Inflammatory macrophage (primary cell): ENCODE measurements at regions not wholly inside any gene's neighbourhood (a gene's known extent, or its start where the extent isn't known, plus 50 kb on each side); places are given as distances from the start of the nearest gene placed in this dataset.
"Not testable (repeated sequence)": the region's sequence is repeated elsewhere in the genome, so short reads cannot be mapped to it uniquely, and the experiment has no call there.

Experiments
- DNase-seq, 2 donors: peaks; one replicate each; pipeline ENCODE4 v3.0.0-alpha.2; 2020 to 2022

GRCh38 chr9:86475255-86475654 is 121.0 kb upstream of the TUT7 start:
- not testable (repeated sequence) for DNase-seq

- no peak for DNase-seq
Measured at GRCh38 chr9:86471171-86471815, 117.1 kb upstream of the TUT7 start.

GRCh38 chr9:86470326-86470725 is 116.1 kb upstream of the TUT7 start:
- no peak for DNase-seq

GRCh38 chr9:86469476-86470250 is 115.5 kb upstream of the TUT7 start:
- DNase-seq, result no peak

- DNase-seq, result no peak
Measured at GRCh38 chr9:86464242-86464641, 110.0 kb upstream of the TUT7 start.

GRCh38 chr9:86460216-86461002 is 106.2 kb upstream of the TUT7 start:
- no peak for DNase-seq

- DNase-seq, result no peak
Measured at GRCh38 chr9:86459599-86460155, 105.5 kb upstream of the TUT7 start.

GRCh38 chr9:86459191-86459590 is 105.0 kb upstream of the TUT7 start:
- DNase-seq, result no peak

- DNase-seq, result no peak
Measured at GRCh38 chr9:86458191-86458855, 104.1 kb upstream of the TUT7 start.

GRCh38 chr9:86456416-86456815 is 102.2 kb upstream of the TUT7 start:
- DNase-seq, result no peak

GRCh38 chr9:86454701-86455615 is 100.7 kb upstream of the TUT7 start:
- DNase-seq, result peak in 1 of 2 donors; percentile 7

GRCh38 chr9:86452201-86452828 is 98.1 kb upstream of the TUT7 start:
- DNase-seq, result no peak

GRCh38 chr9:86449246-86449645 is 95.0 kb upstream of the TUT7 start:
- no peak for DNase-seq

GRCh38 chr9:86445671-86446070 is 91.5 kb upstream of the TUT7 start:
- no peak for DNase-seq

GRCh38 chr9:86443992-86444391 is 89.8 kb upstream of the TUT7 start:
- no peak for DNase-seq

GRCh38 chr9:86434039-86434726 is 80.0 kb upstream of the TUT7 start:
- DNase-seq, result peak; percentile 36 to 45

GRCh38 chr9:86424251-86424891 is 70.2 kb upstream of the TUT7 start:
- DNase-seq, result no peak

- peak; percentile 33 to 39 for DNase-seq
Measured at GRCh38 chr9:86413971-86414880, 60.0 kb upstream of the TUT7 start.

GRCh38 chr9:86410281-86410680 is 56.1 kb upstream of the TUT7 start:
- no peak for DNase-seq
